GM12873 (cell line): ENCODE measurements at regions not wholly inside any gene's neighbourhood (a gene's known extent, or its start where the extent isn't known, plus 50 kb on each side); places are given as distances from the start of the nearest gene placed in this dataset.

ENCODE experiments used
- CTCF ChIP-seq: IDR thresholded peaks from 2 replicates; pipeline ENCODE4 v1.5.1; 2012; ENCODE audit warnings: low read depth, mild to moderate bottlenecking, moderate library complexity, low read length, control low read depth; ENCODE audit not compliant: insufficient read depth; ENCODE audit errors: missing control alignments

- no peak for TF ChIP-seq CTCF
These were observed 58.8 kb upstream of the FOXG1 start for GRCh38 chr14:28707814-28708213.

GRCh38 chr14:28709571-28710305 is 56.8 kb upstream of the FOXG1 start:
- TF ChIP-seq CTCF: no peak
